Astrocyte of the cerebellum (primary cell): ENCODE measurements at regions not wholly inside any gene's neighbourhood (a gene's known extent, or its start where the extent isn't known, plus 50 kb on each side); places are given as distances from the start of the nearest gene placed in this dataset.

Experiments
- DNase-seq: peaks from one replicate; pipeline ENCODE4 v3.0.0-alpha.2; 2011; ENCODE audit warnings: low read depth
- H3K4me3 ChIP-seq: 2 replicates; pipeline ENCODE4 v1.5.1; 2011; ENCODE audit warnings: mild to moderate bottlenecking, low read depth, low read length, moderate library complexity
- CTCF ChIP-seq: IDR thresholded peaks from 2 replicates; pipeline ENCODE4 v1.5.1; 2012; ENCODE audit warnings: low read length, low read depth, moderate library complexity, mild to moderate bottlenecking; ENCODE audit errors: missing control alignments
- in situ Hi-C: cut with HindIII; loops from 2 replicates; pipeline ENCODE4 v1.10.0; 2017; ENCODE audit warnings: low sequenced_read_pairs

DNA sequence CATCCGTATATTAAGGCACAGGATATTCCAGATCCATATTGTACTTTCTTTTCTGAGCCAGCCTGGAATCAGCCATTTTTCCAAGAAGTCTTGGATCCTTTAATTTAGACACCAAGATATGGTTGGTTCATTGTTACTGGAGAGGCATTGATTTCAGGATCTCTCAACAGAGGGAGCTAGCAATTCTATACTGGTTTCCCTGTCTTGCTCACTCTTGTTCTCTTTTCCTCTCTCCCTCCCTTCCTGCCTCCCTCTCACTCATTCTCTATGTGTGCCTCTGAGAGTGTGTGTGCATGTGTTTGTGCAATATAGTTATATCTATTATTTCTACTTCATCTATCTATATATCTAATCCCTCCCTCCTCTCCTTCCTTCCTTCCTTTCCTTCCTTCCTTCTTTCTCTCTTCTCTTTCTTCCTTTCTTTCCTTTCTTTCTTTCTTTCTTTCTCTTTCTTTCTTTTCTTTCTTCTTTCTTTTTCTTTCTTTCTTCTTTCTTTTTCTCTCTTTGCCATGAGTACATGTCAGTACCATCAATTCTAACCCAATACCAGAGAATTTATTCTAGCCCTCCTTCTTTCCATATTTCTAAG, 299.1 kb downstream of the EPHA7 start:
- in situ Hi-C loops = no loop called here
- no peak for TF ChIP-seq CTCF
- no peak for DNase-seq
- H3K4me3 ChIP-seq = no peak overlapping the region

- in situ Hi-C loops = no loop called here
- no peak for DNase-seq
- no peak for TF ChIP-seq CTCF
- no peak overlapping the region for H3K4me3 ChIP-seq
These were observed 313.5 kb downstream of the EPHA7 start for GRCh38 chr6:93105907-93106306.

DNA sequence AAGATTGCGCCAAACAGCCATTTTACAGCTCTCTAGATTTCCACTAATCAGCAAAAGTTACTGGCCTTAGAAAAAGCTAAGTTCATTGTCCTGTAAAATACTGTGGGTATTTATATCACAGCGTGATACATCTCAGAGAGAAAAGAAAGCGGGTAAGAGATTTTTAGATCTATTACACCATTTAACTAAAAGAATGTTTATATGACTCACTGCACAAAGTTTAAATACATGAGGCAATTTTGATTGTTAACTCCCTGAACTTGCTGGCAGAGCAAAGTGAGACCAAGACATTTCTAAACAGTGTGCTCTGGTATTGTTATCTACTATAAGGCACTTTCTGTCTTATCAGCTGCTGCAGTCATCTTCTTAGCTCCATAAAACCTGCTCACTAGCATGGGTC, 314.3 kb downstream of the EPHA7 start:
- H3K4me3 ChIP-seq = no peak overlapping the region
- TF ChIP-seq CTCF = no peak
- peak; percentile 36 for DNase-seq
- in situ Hi-C loops = no loop called here

DNA sequence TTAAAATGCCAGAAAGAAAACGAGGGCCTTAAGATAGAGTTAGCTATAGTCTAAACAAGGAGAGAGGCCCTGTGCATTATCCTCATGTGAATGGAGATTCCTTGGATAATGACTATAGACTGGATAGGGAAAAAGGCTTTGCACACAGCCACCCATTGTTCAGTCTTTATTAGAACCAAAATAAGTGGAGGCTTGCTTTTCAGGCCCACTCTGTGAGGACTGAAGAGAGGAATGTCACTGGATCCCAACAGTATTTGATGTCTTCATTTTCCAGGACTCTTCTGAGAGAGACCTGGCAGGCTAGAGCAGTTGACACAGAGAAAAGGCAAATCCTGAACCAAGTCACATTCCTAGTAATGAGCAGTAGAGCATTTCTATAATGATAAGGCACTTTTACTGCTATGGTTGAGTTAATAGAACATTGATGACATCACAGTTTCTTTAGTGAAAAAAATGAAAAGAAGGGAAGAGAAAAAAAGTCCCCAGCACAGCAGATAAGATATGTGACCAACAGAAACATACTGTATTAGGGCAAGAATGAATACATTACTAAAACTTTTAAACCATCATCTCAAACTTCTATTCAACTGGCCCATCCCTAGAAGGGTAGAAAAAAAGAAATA, 315.1 kb downstream of the EPHA7 start:
- no peak for DNase-seq
- TF ChIP-seq CTCF = no peak
- H3K4me3 ChIP-seq = no peak overlapping the region
- in situ Hi-C loops = no loop called here

DNA sequence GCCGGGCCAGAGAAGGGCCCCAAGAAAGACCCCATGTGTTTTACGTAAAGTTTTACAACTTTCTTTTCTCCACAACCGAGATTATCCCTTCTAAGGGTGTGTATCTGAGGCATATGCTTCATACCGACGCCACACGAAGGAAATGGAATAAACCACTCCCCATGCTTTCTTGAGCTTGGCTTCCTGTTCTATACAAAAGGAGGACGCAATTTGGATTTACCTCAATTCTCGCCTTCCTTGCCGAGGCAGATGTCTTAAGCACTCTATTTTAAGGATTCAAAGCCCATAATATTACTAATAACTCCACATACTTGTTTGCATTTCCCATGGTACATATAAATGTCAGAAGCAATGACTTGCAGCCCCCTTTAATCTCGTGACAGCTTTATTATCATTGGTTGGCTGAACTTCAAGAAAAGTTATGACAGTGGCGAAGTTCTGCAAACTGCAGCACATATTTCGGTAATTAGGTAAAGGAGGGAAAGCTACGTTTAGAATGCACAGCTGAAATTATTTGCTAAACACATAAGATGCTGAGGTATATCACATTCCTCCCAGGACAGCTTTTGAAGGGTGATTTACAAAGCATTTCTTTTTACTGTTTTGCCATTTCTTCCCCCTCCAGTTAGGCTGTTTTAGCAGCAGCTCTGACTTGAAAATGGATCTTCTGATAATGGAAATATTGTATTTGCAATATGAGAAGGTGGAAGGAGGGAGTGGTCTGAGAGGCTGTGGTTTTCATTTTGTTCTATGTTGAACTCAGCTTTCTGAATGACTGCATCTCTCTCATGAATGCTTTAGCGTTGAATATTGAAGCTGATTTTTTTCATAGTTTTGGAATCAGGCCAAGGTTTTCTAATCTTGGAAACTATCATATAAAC, 330.5 kb downstream of the EPHA7 start:
- no peak for DNase-seq
- no peak for TF ChIP-seq CTCF
- in situ Hi-C loops = no loop called here
- no peak overlapping the region for H3K4me3 ChIP-seq

- H3K4me3 ChIP-seq = no peak overlapping the region
- TF ChIP-seq CTCF = no peak
- no peak for DNase-seq
- in situ Hi-C loops = no loop called here
These were observed 331.8 kb downstream of the EPHA7 start for GRCh38 chr6:93087606-93088005.
